Neural crest cell (in vitro differentiated cells): ENCODE measurements at regions not wholly inside any gene's neighbourhood (a gene's known extent, or its start where the extent isn't known, plus 50 kb on each side); places are given as distances from the start of the nearest gene placed in this dataset.
"Not testable (repeated sequence)": the region's sequence is repeated elsewhere in the genome, so short reads cannot be mapped to it uniquely, and the experiment has no call there.

Experiments
- DNase-seq: peaks from one replicate; pipeline ENCODE4 v3.0.0; 2021; ENCODE audit warnings: low read depth, mixed read lengths, low spot score
- H3K27ac Mint-ChIP-seq: one replicate; pipeline ENCODE4 v1.8.0; 2021; ENCODE audit warnings: mild to moderate bottlenecking, mixed read lengths; ENCODE audit not compliant: unreplicated experiment
- H3K27me3 Mint-ChIP-seq: 2 replicates; pipeline ENCODE4 v1.8.0; 2021; ENCODE audit warnings: low read depth, mild to moderate bottlenecking, mixed read lengths
- H3K36me3 Mint-ChIP-seq: 2 replicates; pipeline ENCODE4 v1.8.0; 2021; ENCODE audit warnings: low read depth, mild to moderate bottlenecking, mixed read lengths
- H3K4me1 Mint-ChIP-seq: 2 replicates; pipeline ENCODE4 v1.8.0; 2021; ENCODE audit warnings: mixed read lengths
- H3K4me3 Mint-ChIP-seq: one replicate; pipeline ENCODE4 v1.8.0; 2021; ENCODE audit warnings: mild to moderate bottlenecking, mixed read lengths
- H3K9me3 Mint-ChIP-seq: 2 replicates; pipeline ENCODE4 v1.8.0; 2021; ENCODE audit warnings: mixed read lengths
- CTCF ChIP-seq: fragments of 200-600 bp; sonication (generic); conservative IDR thresholded peaks from 2 replicates; pipeline ENCODE4 v1.5.0; 2021; ENCODE audit warnings: antibody characterized with exemption, mild to moderate bottlenecking

GRCh38 chrX:112440277-112440676 lies 239.5 kb downstream of the LHFPL1 start:
- Mint-ChIP-seq H3K27me3 (no peaks in the 10 kb centered on the region), H3K36me3 (no peaks in the 10 kb centered on the region), H3K4me3 (no peak overlapping the region), H3K4me1 (no peaks in the 10 kb centered on the region), H3K27ac (no peak overlapping the region), H3K9me3 (peaks cover 3% of the 10 kb centered on the region)
- TF ChIP-seq CTCF, result no peak
- no peak for DNase-seq

- H3K4me1 Mint-ChIP-seq, result no peaks in the 10 kb centered on the region
- no peaks in the 10 kb centered on the region for H3K36me3 Mint-ChIP-seq
- TF ChIP-seq CTCF, result no peak
- no peaks in the 10 kb centered on the region for H3K27me3 Mint-ChIP-seq
- H3K4me3 Mint-ChIP-seq, result no peak overlapping the region
- DNase-seq, result no peak
- no peaks in the 10 kb centered on the region for H3K9me3 Mint-ChIP-seq
- H3K27ac Mint-ChIP-seq, result no peak overlapping the region
Observed at GRCh38 chrX:112424166-112424565, 255.6 kb downstream of the LHFPL1 start.

DNA sequence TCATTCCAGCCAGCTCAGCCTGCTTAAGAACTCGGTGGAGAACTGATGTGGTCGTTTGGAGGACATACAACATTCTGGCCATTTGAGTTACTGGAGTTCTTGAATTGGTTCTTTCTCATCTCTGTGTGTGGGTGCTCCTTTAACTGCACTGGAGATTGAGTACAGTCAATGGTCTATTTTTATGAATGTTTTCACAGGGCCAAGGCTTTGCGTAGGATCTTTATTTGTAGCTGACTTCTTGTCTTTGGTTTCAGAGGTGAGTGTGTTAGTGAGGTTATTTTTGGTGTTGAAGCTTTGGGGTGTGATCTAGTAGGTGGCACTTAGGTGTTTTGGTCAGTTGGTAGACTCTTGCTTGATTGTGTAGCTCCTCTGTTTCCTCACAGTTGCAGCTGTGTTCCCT lies 288.4 kb downstream of the LHFPL1 start:
- Mint-ChIP-seq H3K27me3 (peaks cover 7% of the 10 kb centered on the region), H3K4me1 (no peaks in the 10 kb centered on the region), H3K4me3 (no peak overlapping the region), H3K9me3 (peaks cover 9% of the 10 kb centered on the region), H3K27ac (no peak overlapping the region), H3K36me3 (no peaks in the 10 kb centered on the region)
- no peak for DNase-seq
- no peak for TF ChIP-seq CTCF

DNA sequence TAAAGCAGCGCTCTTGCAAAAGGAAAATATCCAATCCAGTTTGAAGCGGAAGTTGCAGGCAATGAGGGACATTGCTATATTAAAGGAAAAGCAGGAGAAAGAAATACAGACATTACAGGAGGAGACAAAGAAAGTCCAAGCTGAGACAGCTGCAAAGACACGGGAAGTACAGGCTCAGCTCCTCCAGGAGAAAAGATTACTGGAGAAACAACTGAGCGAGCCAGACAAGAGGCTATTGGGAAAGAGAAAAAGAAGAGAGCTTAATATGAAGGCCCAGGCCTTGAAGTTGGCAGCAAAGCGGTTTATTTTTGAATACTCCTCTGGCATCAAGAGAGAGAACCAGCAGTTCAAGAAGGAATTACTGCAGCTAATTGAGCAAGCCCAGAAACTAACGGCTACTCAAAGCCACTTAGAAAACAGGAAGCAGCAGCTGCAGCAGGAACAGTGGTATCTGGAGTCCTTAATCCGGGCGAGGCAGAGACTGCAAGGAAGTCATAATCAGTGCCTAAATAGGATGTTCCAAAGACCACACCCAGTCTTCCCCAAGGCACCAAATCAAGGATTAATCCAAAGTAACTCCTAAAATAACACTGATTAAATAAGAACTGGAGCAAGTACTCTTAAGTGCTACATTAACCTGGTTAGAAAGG lies 298.0 kb downstream of the LHFPL1 start:
- H3K27me3 Mint-ChIP-seq, DNase-seq, H3K9me3 Mint-ChIP-seq, H3K36me3 Mint-ChIP-seq, H3K27ac Mint-ChIP-seq, H3K4me1 Mint-ChIP-seq, H3K4me3 Mint-ChIP-seq: not testable (repeated sequence)

DNA sequence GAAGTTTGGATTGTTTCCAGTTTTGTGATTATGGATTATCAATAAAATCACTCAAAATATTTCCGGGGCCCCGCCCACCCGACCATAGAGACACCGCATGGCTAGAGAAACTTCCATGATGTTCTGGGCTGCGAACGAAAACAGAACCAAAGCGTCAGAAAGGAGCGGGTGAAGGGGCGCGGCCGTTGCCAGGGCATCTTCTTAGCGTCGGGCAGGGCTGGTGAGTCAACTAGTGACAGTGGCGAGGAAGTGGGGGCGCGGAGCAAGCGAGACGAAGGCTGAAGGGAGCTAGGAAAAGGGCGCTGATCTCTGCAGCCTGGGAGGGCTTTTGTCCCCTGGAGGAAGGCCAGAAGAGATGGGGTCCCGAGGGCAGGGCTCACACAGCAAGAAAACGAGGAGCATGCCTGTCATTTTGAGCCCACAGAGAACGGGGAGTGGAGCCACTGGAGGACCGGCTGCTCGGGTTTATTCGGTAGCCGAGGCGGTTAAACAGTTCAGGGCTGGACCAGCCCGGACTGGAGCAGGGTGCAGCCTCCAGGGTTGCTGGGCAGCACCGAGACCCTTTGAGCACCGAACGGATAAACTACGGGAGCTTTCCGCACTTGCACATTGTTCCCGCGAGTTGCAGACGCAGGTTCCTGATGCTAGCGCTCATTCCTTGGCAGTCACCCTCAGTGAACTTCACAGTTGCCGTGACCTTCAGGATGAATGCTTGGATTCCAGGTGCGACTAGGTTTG lies 298.1 kb upstream of the TRPC5 start:
- Mint-ChIP-seq H3K36me3 (no peaks in the 10 kb centered on the region), H3K4me3 (no peak overlapping the region), H3K4me1 (no peaks in the 10 kb centered on the region), H3K27me3 (no peaks in the 10 kb centered on the region), H3K27ac (no peak overlapping the region), H3K9me3 (no peaks in the 10 kb centered on the region)
- TF ChIP-seq CTCF, result no peak
- DNase-seq, result no peak

GRCh38 chrX:112377481-112377880 lies 294.9 kb upstream of the TRPC5 start:
- Mint-ChIP-seq H3K36me3 (no peaks in the 10 kb centered on the region), H3K27ac (no peak overlapping the region), H3K4me1 (no peaks in the 10 kb centered on the region), H3K4me3 (no peak overlapping the region), H3K9me3 (no peaks in the 10 kb centered on the region), H3K27me3 (no peaks in the 10 kb centered on the region)
- TF ChIP-seq CTCF, result no peak
- DNase-seq, result no peak
